ENCODE measurements at regions not wholly inside any gene's neighbourhood (a gene's known extent, or its start where the extent isn't known, plus 50 kb on each side); places are given as distances from the start of the nearest gene placed in this dataset.
"Not testable (repeated sequence)": the region's sequence is repeated elsewhere in the genome, so short reads cannot be mapped to it uniquely, and the experiment has no call there.

GRCh38 chrX:83260288-83260687 lies 247.8 kb upstream of the POU3F4 start:
- H3K9me3 ChIP-seq (ENCODE audit: control insufficient read depth, insufficient read depth, low read length): peaks cover 56% of the 10 kb centered on the region
- no peaks in the 10 kb centered on the region for H3K36me3 ChIP-seq (ENCODE audit: control insufficient read depth, insufficient read depth, low read length)
- no peaks in the 10 kb centered on the region for H3K27me3 ChIP-seq (ENCODE audit: control insufficient read depth, insufficient read depth, low read length)
- H3K9ac ChIP-seq (ENCODE audit: low read depth, low read length): no peak overlapping the region
- no peak overlapping the region for H3K27ac ChIP-seq (ENCODE audit: low read depth, low read length)
- no peaks in the 10 kb centered on the region for H3K4me1 ChIP-seq (ENCODE audit: control insufficient read depth, insufficient read depth, low read length)
- H3K4me3 ChIP-seq (ENCODE audit: low read depth, low read length): no peak overlapping the region

- H3K27ac ChIP-seq (ENCODE audit: low read depth, low read length); H3K27me3 ChIP-seq (ENCODE audit: control insufficient read depth, insufficient read depth, low read length); H3K4me3 ChIP-seq (ENCODE audit: low read depth, low read length); H3K36me3 ChIP-seq (ENCODE audit: control insufficient read depth, insufficient read depth, low read length); H3K9ac ChIP-seq (ENCODE audit: low read depth, low read length); H3K4me1 ChIP-seq (ENCODE audit: control insufficient read depth, insufficient read depth, low read length): not testable (repeated sequence)
- peaks cover 53% of the 10 kb centered on the region for H3K9me3 ChIP-seq (ENCODE audit: control insufficient read depth, insufficient read depth, low read length)
These were observed 245.9 kb upstream of the POU3F4 start for GRCh38 chrX:83262218-83262617.

GRCh38 chrX:83278988-83279387 lies 229.1 kb upstream of the POU3F4 start:
- Histone ChIP-seq H3K4me3 (ENCODE audit: low read depth, low read length) (no peak overlapping the region), H3K9me3 (ENCODE audit: control insufficient read depth, insufficient read depth, low read length) (peaks cover 21% of the 10 kb centered on the region; the same call in 1 of the 2 replicates), H3K27me3 (ENCODE audit: control insufficient read depth, insufficient read depth, low read length) (no peaks in the 10 kb centered on the region), H3K9ac (ENCODE audit: low read depth, low read length) (no peak overlapping the region), H3K27ac (ENCODE audit: low read depth, low read length) (no peak overlapping the region), H3K4me1 (ENCODE audit: control insufficient read depth, insufficient read depth, low read length) (no peaks in the 10 kb centered on the region), H3K36me3 (ENCODE audit: control insufficient read depth, insufficient read depth, low read length) (no peaks in the 10 kb centered on the region)

- H3K9ac ChIP-seq (ENCODE audit: low read depth, low read length); H3K27me3 ChIP-seq (ENCODE audit: control insufficient read depth, insufficient read depth, low read length); H3K27ac ChIP-seq (ENCODE audit: low read depth, low read length); H3K36me3 ChIP-seq (ENCODE audit: control insufficient read depth, insufficient read depth, low read length); H3K4me3 ChIP-seq (ENCODE audit: low read depth, low read length); H3K4me1 ChIP-seq (ENCODE audit: control insufficient read depth, insufficient read depth, low read length): not testable (repeated sequence)
- H3K9me3 ChIP-seq (ENCODE audit: control insufficient read depth, insufficient read depth, low read length): peaks cover 20% of the 10 kb centered on the region
These were observed 221.5 kb upstream of the POU3F4 start for GRCh38 chrX:83286627-83287026.

GRCh38 chrX:83305381-83305780 lies 202.7 kb upstream of the POU3F4 start:
- H3K9ac ChIP-seq (ENCODE audit: low read depth, low read length): no peak overlapping the region
- no peaks in the 10 kb centered on the region for H3K27me3 ChIP-seq (ENCODE audit: control insufficient read depth, insufficient read depth, low read length)
- no peak overlapping the region for H3K27ac ChIP-seq (ENCODE audit: low read depth, low read length)
- H3K4me3 ChIP-seq (ENCODE audit: low read depth, low read length): no peak overlapping the region
- no peaks in the 10 kb centered on the region for H3K4me1 ChIP-seq (ENCODE audit: control insufficient read depth, insufficient read depth, low read length)
- H3K9me3 ChIP-seq (ENCODE audit: control insufficient read depth, insufficient read depth, low read length): peaks cover 36% of the 10 kb centered on the region
- no peaks in the 10 kb centered on the region for H3K36me3 ChIP-seq (ENCODE audit: control insufficient read depth, insufficient read depth, low read length)

- H3K27me3 ChIP-seq (ENCODE audit: control insufficient read depth, insufficient read depth, low read length): no peaks in the 10 kb centered on the region
- no peaks in the 10 kb centered on the region for H3K4me1 ChIP-seq (ENCODE audit: control insufficient read depth, insufficient read depth, low read length)
- H3K36me3 ChIP-seq (ENCODE audit: control insufficient read depth, insufficient read depth, low read length): no peaks in the 10 kb centered on the region
- H3K4me3 ChIP-seq (ENCODE audit: low read depth, low read length): no peak overlapping the region
- H3K9ac ChIP-seq (ENCODE audit: low read depth, low read length): no peak overlapping the region
- no peak overlapping the region for H3K27ac ChIP-seq (ENCODE audit: low read depth, low read length)
- peaks cover 26% of the 10 kb centered on the region for H3K9me3 ChIP-seq (ENCODE audit: control insufficient read depth, insufficient read depth, low read length)
These were observed 189.1 kb upstream of the POU3F4 start for GRCh38 chrX:83319023-83319422.

GRCh38 chrX:83326539-83326938 lies 181.6 kb upstream of the POU3F4 start:
- Histone ChIP-seq H3K4me1 (ENCODE audit: control insufficient read depth, insufficient read depth, low read length) (no peaks in the 10 kb centered on the region), H3K4me3 (ENCODE audit: low read depth, low read length) (no peak overlapping the region), H3K9ac (ENCODE audit: low read depth, low read length) (no peak overlapping the region), H3K9me3 (ENCODE audit: control insufficient read depth, insufficient read depth, low read length) (peaks cover 16% of the 10 kb centered on the region), H3K27ac (ENCODE audit: low read depth, low read length) (no peak overlapping the region), H3K36me3 (ENCODE audit: control insufficient read depth, insufficient read depth, low read length) (no peaks in the 10 kb centered on the region), H3K27me3 (ENCODE audit: control insufficient read depth, insufficient read depth, low read length) (no peaks in the 10 kb centered on the region)

- no peaks in the 10 kb centered on the region for H3K27me3 ChIP-seq (ENCODE audit: control insufficient read depth, insufficient read depth, low read length)
- H3K9me3 ChIP-seq (ENCODE audit: control insufficient read depth, insufficient read depth, low read length): peaks cover 9% of the 10 kb centered on the region; the same call in 1 of the 2 replicates
These were observed 174.3 kb upstream of the POU3F4 start for GRCh38 chrX:83333813-83334212.

GRCh38 chrX:83336454-83336853 lies 171.6 kb upstream of the POU3F4 start:
- Histone ChIP-seq H3K27me3 (ENCODE audit: control insufficient read depth, insufficient read depth, low read length) (no peaks in the 10 kb centered on the region), H3K27ac (ENCODE audit: low read depth, low read length) (no peak overlapping the region), H3K4me1 (ENCODE audit: control insufficient read depth, insufficient read depth, low read length) (no peaks in the 10 kb centered on the region), H3K9me3 (ENCODE audit: control insufficient read depth, insufficient read depth, low read length) (peaks cover 13% of the 10 kb centered on the region), H3K4me3 (ENCODE audit: low read depth, low read length) (no peak overlapping the region), H3K9ac (ENCODE audit: low read depth, low read length) (no peak overlapping the region), H3K36me3 (ENCODE audit: control insufficient read depth, insufficient read depth, low read length) (no peaks in the 10 kb centered on the region)

More at GRCh38 chrX:83333813-83334212, 174.3 kb upstream of the POU3F4 start:
- Histone ChIP-seq H3K9ac (ENCODE audit: low read depth, low read length) (no peak overlapping the region), H3K36me3 (ENCODE audit: control insufficient read depth, insufficient read depth, low read length) (no peaks in the 10 kb centered on the region), H3K27ac (ENCODE audit: low read depth, low read length) (no peak overlapping the region), H3K4me3 (ENCODE audit: low read depth, low read length) (no peak overlapping the region), H3K4me1 (ENCODE audit: control insufficient read depth, insufficient read depth, low read length) (no peaks in the 10 kb centered on the region)

GRCh38 chrX:83339724-83340123 lies 168.4 kb upstream of the POU3F4 start:
- H3K27ac ChIP-seq (ENCODE audit: low read depth, low read length): no peak overlapping the region
- peaks cover 21% of the 10 kb centered on the region for H3K9me3 ChIP-seq (ENCODE audit: control insufficient read depth, insufficient read depth, low read length)
- no peaks in the 10 kb centered on the region for H3K4me1 ChIP-seq (ENCODE audit: control insufficient read depth, insufficient read depth, low read length)
- H3K27me3 ChIP-seq (ENCODE audit: control insufficient read depth, insufficient read depth, low read length): no peaks in the 10 kb centered on the region
- H3K9ac ChIP-seq (ENCODE audit: low read depth, low read length): no peak overlapping the region
- H3K4me3 ChIP-seq (ENCODE audit: low read depth, low read length): no peak overlapping the region
- H3K36me3 ChIP-seq (ENCODE audit: control insufficient read depth, insufficient read depth, low read length): no peaks in the 10 kb centered on the region

GRCh38 chrX:83345298-83345697 lies 162.8 kb upstream of the POU3F4 start:
- Histone ChIP-seq H3K9me3 (ENCODE audit: control insufficient read depth, insufficient read depth, low read length) (peaks cover 30% of the 10 kb centered on the region), H3K9ac (ENCODE audit: low read depth, low read length) (no peak overlapping the region), H3K27ac (ENCODE audit: low read depth, low read length) (no peak overlapping the region), H3K27me3 (ENCODE audit: control insufficient read depth, insufficient read depth, low read length) (no peaks in the 10 kb centered on the region), H3K4me1 (ENCODE audit: control insufficient read depth, insufficient read depth, low read length) (peaks cover 4% of the 10 kb centered on the region), H3K36me3 (ENCODE audit: control insufficient read depth, insufficient read depth, low read length) (no peaks in the 10 kb centered on the region), H3K4me3 (ENCODE audit: low read depth, low read length) (no peak overlapping the region)
